ENCODE measurements at regions not wholly inside any gene's neighbourhood (a gene's known extent, or its start where the extent isn't known, plus 50 kb on each side); places are given as distances from the start of the nearest gene placed in this dataset.

- Histone ChIP-seq H3K9me2 (no peaks in the 10 kb centered on the region), H2AFZ (ENCODE audit: low read depth) (no peak overlapping the region), H3K4me2 (no peak overlapping the region), H3K9ac (no peak overlapping the region), H4K20me1 (ENCODE audit: insufficient read depth) (no peaks in the 10 kb centered on the region), H3K36me3 (replicated peaks in 1 of 2; ENCODE audit: control insufficient read depth in 1 of 2, insufficient read depth in 2 of 2, low read length in 1 of 2) (no peaks in the 10 kb centered on the region), H3K4me1 (ENCODE audit: control insufficient read depth in 1 of 2, insufficient read depth in 2 of 2, low read depth in 1 of 2, low read length in 1 of 2) (no peaks in the 10 kb centered on the region), H3F3A (replicated peaks; ENCODE audit: insufficient read depth) (no peaks in the 10 kb centered on the region), H3K79me2 (ENCODE audit: insufficient read depth) (no peaks in the 10 kb centered on the region), H3K27me3 (ENCODE audit: insufficient read depth) (no peaks in the 10 kb centered on the region), H3K27ac (ENCODE audit: low read depth in 2 of 2, low read length in 1 of 2) (no peak overlapping the region), H3K9me3 (no peaks in the 10 kb centered on the region), H3K4me3 (ENCODE audit: low read depth in 2 of 2, low read length in 1 of 2) (no peak overlapping the region)
- ChIA-PET POLR2A (no interaction called here), CTCF (interaction anchor here (1.3 to 1.6 kb wide), 2 partner anchors 14 to 20 kb away, joined by 3 to 4 read pairs; no protein-coding TSS in a partner anchor)
- no peak for DNase-seq
- TF ChIP-seq TEAD4 (IDR thresholded peaks at IDR 0.05; ENCODE audit: borderline replicate concordance, insufficient read depth) = no peak
- TF ChIP-seq SIN3A (IDR thresholded peaks at IDR 0.05; ENCODE audit: borderline replicate concordance, low read depth, low read length) = no peak
- no peak for TF ChIP-seq JUND (IDR thresholded peaks at IDR 0.05)
- no peak for TF ChIP-seq MXI1 (IDR thresholded peaks at IDR 0.05; ENCODE audit: low read depth, low read length)
- no peak for TF ChIP-seq EZH2phosphoT487 (IDR thresholded peaks at IDR 0.05; ENCODE audit: borderline replicate concordance, low read depth)
- TF ChIP-seq RCOR1 (IDR thresholded peaks at IDR 0.05; ENCODE audit: low read length) = no peak
- TF ChIP-seq USF2 (IDR thresholded peaks at IDR 0.05; ENCODE audit: borderline replicate concordance, low read depth, low read length) = no peak
- no peak for TF ChIP-seq FOSL2 (IDR thresholded peaks at IDR 0.05; ENCODE audit: borderline replicate concordance, low read depth)
- TF ChIP-seq TAF1 (IDR thresholded peaks at IDR 0.05; ENCODE audit: borderline replicate concordance, low read depth, low read length) = no peak
- no peak for TF ChIP-seq RAD21 (IDR thresholded peaks at IDR 0.05; ENCODE audit: low read length)
- TF ChIP-seq ELF1 (IDR thresholded peaks at IDR 0.05) = no peak
- TF ChIP-seq EP300 (IDR thresholded peaks at IDR 0.05; ENCODE audit: borderline replicate concordance in 1 of 2, low read depth in 1 of 2, low read length in 1 of 2) = no peak
- WGBS (ENCODE audit: low lambda C conversion rate) = 50% methylated on average over 6 of the region's 6 CpGs
Measured at GRCh38 chr2:198465970-198466369, 661.6 kb downstream of the PLCL1 start.

- Histone ChIP-seq H3K4me3 (ENCODE audit: low read depth in 2 of 2, low read length in 1 of 2) (no peak overlapping the region), H3F3A (replicated peaks; ENCODE audit: insufficient read depth) (no peaks in the 10 kb centered on the region), H3K4me2 (no peak overlapping the region), H3K27me3 (ENCODE audit: insufficient read depth) (no peaks in the 10 kb centered on the region), H4K20me1 (ENCODE audit: insufficient read depth) (no peaks in the 10 kb centered on the region), H3K79me2 (ENCODE audit: insufficient read depth) (no peaks in the 10 kb centered on the region), H3K9me2 (no peaks in the 10 kb centered on the region), H2AFZ (ENCODE audit: low read depth) (no peak overlapping the region), H3K4me1 (ENCODE audit: control insufficient read depth in 1 of 2, insufficient read depth in 2 of 2, low read depth in 1 of 2, low read length in 1 of 2) (no peaks in the 10 kb centered on the region), H3K27ac (ENCODE audit: low read depth in 2 of 2, low read length in 1 of 2) (no peak overlapping the region), H3K9me3 (no peaks in the 10 kb centered on the region), H3K9ac (no peak overlapping the region), H3K36me3 (replicated peaks in 1 of 2; ENCODE audit: control insufficient read depth in 1 of 2, insufficient read depth in 2 of 2, low read length in 1 of 2) (no peaks in the 10 kb centered on the region)
- no peak for TF ChIP-seq RFX5 (IDR thresholded peaks at IDR 0.05; ENCODE audit: low read length)
- TF ChIP-seq MEF2A (IDR thresholded peaks at IDR 0.05; ENCODE audit: borderline replicate concordance, low read depth) = no peak
- no peak for TF ChIP-seq FOXM1 (IDR thresholded peaks at IDR 0.05; ENCODE audit: low read depth)
- TF ChIP-seq RCOR1 (IDR thresholded peaks at IDR 0.05; ENCODE audit: low read length) = no peak
- no peak for TF ChIP-seq FOXJ3 (CRISPR knock-in tag; IDR thresholded peaks at IDR 0.05)
- no peak for TF ChIP-seq TCF12 (IDR thresholded peaks at IDR 0.05)
- TF ChIP-seq REST (IDR thresholded peaks at IDR 0.05; ENCODE audit: low read depth, low read length) = no peak
- ChIA-PET CTCF (no interaction called here), POLR2A (no interaction called here)
- DNase-seq = no peak
- WGBS (ENCODE audit: low lambda C conversion rate) = 2% methylated on average over 2 of the region's 2 CpGs
Measured at GRCh38 chr2:198456418-198456817, 652.0 kb downstream of the PLCL1 start.
